WTC11 (cell line): ENCODE measurements at regions not wholly inside any gene's neighbourhood (a gene's known extent, or its start where the extent isn't known, plus 50 kb on each side); places are given as distances from the start of the nearest gene placed in this dataset.

Experiments
- ATAC-seq: fragments of 200-7000 bp; cut with Tn5 transposase; 2 replicates; pipeline ENCODE4 v1.10.0; 2021; ENCODE audit warnings: mild to moderate bottlenecking, moderate library complexity
- CTCF ChIA-PET: fragments of 300-600 bp; sonication (Branson Sonifier 250); formaldehyde crosslinking; loops from one replicate; lab custom pipeline; 2021; ENCODE audit warnings: antibody characterized with exemption; lab: Charles Lee
- POLR2A ChIA-PET: fragments of 350-600 bp; sonication (Branson Sonifier 250); formaldehyde crosslinking; loops from one replicate; lab custom pipeline; 2021; ENCODE audit warnings: antibody characterized with exemption; lab: Charles Lee
- DNase-seq: peaks from one replicate; pipeline ENCODE4 v3.0.0; 2021; ENCODE audit warnings: low spot score
- H3K27ac Mint-ChIP-seq: 2 replicates; pipeline ENCODE4 v1.8.0; 2021; ENCODE audit warnings: mixed read lengths
- H3K27me3 Mint-ChIP-seq: 2 replicates; pipeline ENCODE4 v1.8.0; 2021; ENCODE audit warnings: low read depth, mild to moderate bottlenecking, moderate library complexity, mixed read lengths
- H3K36me3 Mint-ChIP-seq: 2 replicates; pipeline ENCODE4 v1.8.0; 2021; ENCODE audit warnings: mixed read lengths
- H3K4me1 Mint-ChIP-seq: 2 replicates; pipeline ENCODE4 v1.8.0; 2022; ENCODE audit warnings: mixed read lengths
- H3K4me3 Mint-ChIP-seq: 2 replicates; pipeline ENCODE4 v1.8.0; 2021; ENCODE audit warnings: mild to moderate bottlenecking, moderate library complexity, mixed read lengths
- H3K9me3 Mint-ChIP-seq: 2 replicates; pipeline ENCODE4 v1.8.0; 2021; ENCODE audit warnings: mixed read lengths
- AFF4 ChIP-seq: sonication (generic); formaldehyde crosslinking; IDR thresholded peaks from 2 replicates; pipeline ENCODE4 v1.8.1; 2023; ENCODE audit warnings: mild to moderate bottlenecking, missing genetic modification reagents, borderline replicate concordance
- CBFB ChIP-seq: sonication (generic); formaldehyde crosslinking; IDR thresholded peaks from 2 replicates; pipeline ENCODE4 v1.8.1; 2022; ENCODE audit warnings: mild to moderate bottlenecking, low read depth, missing genetic modification reagents
- CDX4 ChIP-seq: fragments of 250-450 bp; sonication (Bioruptor Pico); IDR thresholded peaks from 2 replicates; pipeline ENCODE4 v1.9.0; 2021; ENCODE audit warnings: moderate library complexity, mild to moderate bottlenecking, inconsistent platforms, borderline replicate concordance
- ESRRA ChIP-seq: sonication (generic); formaldehyde crosslinking; IDR thresholded peaks from 2 replicates; pipeline ENCODE4 v1.8.1; 2022; ENCODE audit warnings: mild to moderate bottlenecking, missing genetic modification reagents, borderline replicate concordance
- GABPB1 ChIP-seq: sonication (generic); formaldehyde crosslinking; IDR thresholded peaks from 2 replicates; pipeline ENCODE4 v1.8.1; 2023; ENCODE audit warnings: mild to moderate bottlenecking, missing genetic modification reagents
- IRF2 ChIP-seq: sonication (generic); formaldehyde crosslinking; IDR thresholded peaks from 2 replicates; pipeline ENCODE4 v1.8.0; 2022; ENCODE audit warnings: low read depth, missing genetic modification reagents, borderline replicate concordance
- NR1H2 ChIP-seq: sonication (generic); formaldehyde crosslinking; IDR thresholded peaks from 2 replicates; pipeline ENCODE4 v1.9.0; 2021; ENCODE audit warnings: mild to moderate bottlenecking, moderate library complexity, missing genetic modification reagents
- TEAD1 ChIP-seq: sonication (generic); formaldehyde crosslinking; IDR thresholded peaks from 2 replicates; pipeline ENCODE4 v1.8.0; 2022; ENCODE audit warnings: mild to moderate bottlenecking, missing genetic modification reagents
- TEAD4 ChIP-seq: sonication (generic); formaldehyde crosslinking; IDR thresholded peaks from 2 replicates; pipeline ENCODE4 v1.8.0; 2022; ENCODE audit warnings: mild to moderate bottlenecking, missing genetic modification reagents
- ZBTB21 ChIP-seq: sonication (generic); formaldehyde crosslinking; IDR thresholded peaks from 2 replicates; pipeline ENCODE4 v1.8.1; 2023; ENCODE audit warnings: mild to moderate bottlenecking, missing genetic modification reagents, borderline replicate concordance
- ZNF416 ChIP-seq: fragments of 250-450 bp; sonication (Bioruptor Pico); IDR thresholded peaks from 2 replicates; pipeline ENCODE4 v1.9.0; 2021; ENCODE audit warnings: mild to moderate bottlenecking, inconsistent platforms
- ZNF423 ChIP-seq: fragments of 250-450 bp; sonication (Bioruptor Pico); IDR thresholded peaks from 2 replicates; pipeline ENCODE4 v2.1.2; 2022; ENCODE audit warnings: mild to moderate bottlenecking, moderate library complexity
- TF ChIP-seq, protein P1 (sequence below): sonication (generic); formaldehyde crosslinking; IDR thresholded peaks from 2 replicates; pipeline ENCODE4 v1.8.0; 2022; ENCODE audit warnings: mild to moderate bottlenecking, missing genetic modification reagents
- TF ChIP-seq, protein P2 (sequence below): fragments of 250-450 bp; sonication (Bioruptor Pico); conservative IDR thresholded peaks from 2 replicates; pipeline ENCODE4 v1.9.0; 2021; ENCODE audit warnings: mild to moderate bottlenecking
- TF ChIP-seq, protein P3 (sequence below): fragments of 250-450 bp; sonication (Bioruptor Pico); IDR thresholded peaks from 2 replicates; pipeline ENCODE4 v1.9.0; 2021; ENCODE audit warnings: mild to moderate bottlenecking
- TF ChIP-seq, protein P4 (sequence below): sonication (generic); formaldehyde crosslinking; IDR thresholded peaks from 2 replicates; pipeline ENCODE4 v1.8.1; 2023; ENCODE audit warnings: mild to moderate bottlenecking, missing genetic modification reagents

- ChIA-PET CTCF (interaction anchor here (1.3 kb wide), 1 partner anchor 9 kb away, joined by 4 read pairs; no protein-coding TSS in a partner anchor), POLR2A (interaction anchor here (0.6 kb wide), 1 partner anchor 12 kb away, joined by 3 read pairs; no protein-coding TSS in a partner anchor)
- Mint-ChIP-seq H3K4me3 (no peak overlapping the region), H3K9me3 (no peaks in the 10 kb centered on the region), H3K4me1 (no peaks in the 10 kb centered on the region), H3K27me3 (no peaks in the 10 kb centered on the region), H3K36me3 (no peaks in the 10 kb centered on the region), H3K27ac (no peak overlapping the region)
- TF ChIP-seq TEAD1 (CRISPR knock-in tag), result no peak
- TF ChIP-seq AFF4 (CRISPR knock-in tag), result no peak
- TF ChIP-seq ESRRA, result no peak
- no peak for TF ChIP-seq IRF2 (CRISPR knock-in tag)
- TF ChIP-seq TEAD4, result no peak
- TF ChIP-seq, protein P1, sequence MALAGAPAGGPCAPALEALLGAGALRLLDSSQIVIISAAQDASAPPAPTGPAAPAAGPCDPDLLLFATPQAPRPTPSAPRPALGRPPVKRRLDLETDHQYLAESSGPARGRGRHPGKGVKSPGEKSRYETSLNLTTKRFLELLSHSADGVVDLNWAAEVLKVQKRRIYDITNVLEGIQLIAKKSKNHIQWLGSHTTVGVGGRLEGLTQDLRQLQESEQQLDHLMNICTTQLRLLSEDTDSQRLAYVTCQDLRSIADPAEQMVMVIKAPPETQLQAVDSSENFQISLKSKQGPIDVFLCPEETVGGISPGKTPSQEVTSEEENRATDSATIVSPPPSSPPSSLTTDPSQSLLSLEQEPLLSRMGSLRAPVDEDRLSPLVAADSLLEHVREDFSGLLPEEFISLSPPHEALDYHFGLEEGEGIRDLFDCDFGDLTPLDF (CRISPR knock-in tag), result no peak
- TF ChIP-seq ZNF416 (CRISPR knock-in tag), result no peak
- no peak for TF ChIP-seq ZNF423 (CRISPR knock-in tag)
- TF ChIP-seq NR1H2 (CRISPR knock-in tag), result no peak
- TF ChIP-seq CBFB (CRISPR knock-in tag), result no peak
- no peak for TF ChIP-seq GABPB1 (CRISPR knock-in tag)
- TF ChIP-seq, protein P2, sequence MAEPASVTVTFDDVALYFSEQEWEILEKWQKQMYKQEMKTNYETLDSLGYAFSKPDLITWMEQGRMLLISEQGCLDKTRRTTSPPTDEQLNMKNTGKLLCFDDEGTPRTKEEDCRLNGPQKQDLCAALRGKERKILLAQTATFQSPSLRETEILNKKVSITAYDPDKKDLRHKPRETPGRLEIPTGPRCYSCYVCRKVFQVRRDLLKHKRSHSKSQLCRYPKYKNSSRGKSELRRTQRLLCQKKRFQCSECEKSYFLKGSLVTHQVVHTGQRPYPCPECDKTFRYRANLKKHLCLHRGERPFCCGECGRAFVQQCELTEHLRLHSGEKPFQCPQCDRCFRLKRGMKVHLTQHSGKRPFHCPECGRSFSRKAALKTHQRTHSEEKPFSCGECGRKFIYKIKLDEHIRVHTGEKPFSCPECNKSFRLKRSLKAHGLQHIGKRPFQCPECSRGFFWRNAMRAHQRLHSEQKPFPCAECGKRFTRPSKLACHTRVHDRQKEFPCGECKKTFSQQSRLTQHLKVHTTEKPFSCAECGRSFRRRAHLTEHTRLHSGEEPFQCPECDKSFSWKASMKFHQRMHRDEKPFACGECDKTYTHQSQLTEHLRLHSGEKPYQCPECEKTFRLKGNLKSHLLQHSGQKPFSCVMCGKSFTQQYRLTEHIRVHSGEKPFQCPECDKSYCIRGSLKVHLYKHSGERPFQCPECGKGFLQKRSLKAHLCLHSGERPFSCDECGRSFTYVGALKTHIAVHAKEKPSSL (CRISPR knock-in tag), result no peak
- TF ChIP-seq, protein P3, sequence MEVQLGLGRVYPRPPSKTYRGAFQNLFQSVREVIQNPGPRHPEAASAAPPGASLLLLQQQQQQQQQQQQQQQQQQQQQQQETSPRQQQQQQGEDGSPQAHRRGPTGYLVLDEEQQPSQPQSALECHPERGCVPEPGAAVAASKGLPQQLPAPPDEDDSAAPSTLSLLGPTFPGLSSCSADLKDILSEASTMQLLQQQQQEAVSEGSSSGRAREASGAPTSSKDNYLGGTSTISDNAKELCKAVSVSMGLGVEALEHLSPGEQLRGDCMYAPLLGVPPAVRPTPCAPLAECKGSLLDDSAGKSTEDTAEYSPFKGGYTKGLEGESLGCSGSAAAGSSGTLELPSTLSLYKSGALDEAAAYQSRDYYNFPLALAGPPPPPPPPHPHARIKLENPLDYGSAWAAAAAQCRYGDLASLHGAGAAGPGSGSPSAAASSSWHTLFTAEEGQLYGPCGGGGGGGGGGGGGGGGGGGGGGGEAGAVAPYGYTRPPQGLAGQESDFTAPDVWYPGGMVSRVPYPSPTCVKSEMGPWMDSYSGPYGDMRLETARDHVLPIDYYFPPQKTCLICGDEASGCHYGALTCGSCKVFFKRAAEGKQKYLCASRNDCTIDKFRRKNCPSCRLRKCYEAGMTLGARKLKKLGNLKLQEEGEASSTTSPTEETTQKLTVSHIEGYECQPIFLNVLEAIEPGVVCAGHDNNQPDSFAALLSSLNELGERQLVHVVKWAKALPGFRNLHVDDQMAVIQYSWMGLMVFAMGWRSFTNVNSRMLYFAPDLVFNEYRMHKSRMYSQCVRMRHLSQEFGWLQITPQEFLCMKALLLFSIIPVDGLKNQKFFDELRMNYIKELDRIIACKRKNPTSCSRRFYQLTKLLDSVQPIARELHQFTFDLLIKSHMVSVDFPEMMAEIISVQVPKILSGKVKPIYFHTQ, result no peak
- no peak for TF ChIP-seq CDX4 (CRISPR knock-in tag)
- TF ChIP-seq ZBTB21 (CRISPR knock-in tag), result no peak
- TF ChIP-seq, protein P4, sequence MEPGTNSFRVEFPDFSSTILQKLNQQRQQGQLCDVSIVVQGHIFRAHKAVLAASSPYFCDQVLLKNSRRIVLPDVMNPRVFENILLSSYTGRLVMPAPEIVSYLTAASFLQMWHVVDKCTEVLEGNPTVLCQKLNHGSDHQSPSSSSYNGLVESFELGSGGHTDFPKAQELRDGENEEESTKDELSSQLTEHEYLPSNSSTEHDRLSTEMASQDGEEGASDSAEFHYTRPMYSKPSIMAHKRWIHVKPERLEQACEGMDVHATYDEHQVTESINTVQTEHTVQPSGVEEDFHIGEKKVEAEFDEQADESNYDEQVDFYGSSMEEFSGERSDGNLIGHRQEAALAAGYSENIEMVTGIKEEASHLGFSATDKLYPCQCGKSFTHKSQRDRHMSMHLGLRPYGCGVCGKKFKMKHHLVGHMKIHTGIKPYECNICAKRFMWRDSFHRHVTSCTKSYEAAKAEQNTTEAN (CRISPR knock-in tag), result no peak
- no peak for DNase-seq
- ATAC-seq, result no peak
Measured at GRCh38 chr5:135112008-135112725, 78.1 kb upstream of the PITX1 start.
